Breast epithelium (tissue), 4 donors: ENCODE measurements at regions not wholly inside any gene's neighbourhood (a gene's known extent, or its start where the extent isn't known, plus 50 kb on each side); places are given as distances from the start of the nearest gene placed in this dataset.
A peak's percentile ranks its signal among the peaks of the same experiment; 100 is the strongest.

ENCODE experiments used
- DNase-seq, 2 donors: peaks; one replicate each; pipeline ENCODE4 v3.0.0-alpha.2; 2019; ENCODE audit warnings: low spot score in 2 of 2
- H3K27ac ChIP-seq, 2 donors: fragments of 200-600 bp; sonication (generic) in 1 of 2; one replicate each; pipeline ENCODE4 v1.5.1; 2016 to 2019; ENCODE audit warnings: mild to moderate bottlenecking in 1 of 2
- H3K27me3 ChIP-seq, 2 donors: fragments of 200-600 bp; sonication (generic) in 1 of 2; one replicate each; pipeline versions ENCODE4 v1.5.1 to v1.6.0; 2017 to 2019; ENCODE audit warnings: control low read depth in 1 of 2, mild to moderate bottlenecking in 1 of 2
- H3K36me3 ChIP-seq: fragments of 200-600 bp; one replicate; pipeline ENCODE4 v1.5.1; 2019
- H3K4me1 ChIP-seq, 2 donors: fragments of 200-600 bp; sonication (generic); one replicate each; pipeline ENCODE4 v1.5.1; 2016 to 2019; ENCODE audit warnings: control low read depth in 1 of 2
- H3K4me3 ChIP-seq, 3 donors: fragments of 200-600 bp; sonication (generic); 1 replicate in 2 of 3; 2 replicates in 1 of 3; pipeline ENCODE4 v1.5.1; 2016 to 2019; ENCODE audit warnings: mild to moderate bottlenecking in 3 of 3, moderate library complexity in 2 of 3
- H3K9me3 ChIP-seq, 2 donors: fragments of 200-600 bp; sonication (generic) in 1 of 2; one replicate each; pipeline ENCODE4 v1.5.1; 2016 to 2019; ENCODE audit warnings: control low read depth in 1 of 2
- CTCF ChIP-seq, 3 donors: fragments of 450-650 bp; IDR thresholded peaks; one replicate each; pipeline ENCODE4 v1.5.1; 2016 to 2017; ENCODE audit warnings: antibody characterized with exemption in 3 of 3, mild to moderate bottlenecking in 3 of 3, moderate library complexity in 3 of 3
- POLR2A ChIP-seq: fragments of 450-650 bp; IDR thresholded peaks from one replicate; pipeline ENCODE4 v1.6.1; 2016; ENCODE audit warnings: antibody characterized with exemption, mild to moderate bottlenecking, moderate library complexity
- POLR2AphosphoS5 ChIP-seq, 3 donors: sonication (generic); formaldehyde crosslinking; IDR thresholded peaks; one replicate each; pipeline ENCODE4 v1.6.1; 2017; ENCODE audit warnings: antibody characterized with exemption in 3 of 3
- intact Hi-C: fragments of 100-400 bp; cut with DNase I; formaldehyde crosslinking; loops from one replicate; pipeline ENCODE4 v1.15.1; 2023; ENCODE audit warnings: low total_unique reads

- Histone ChIP-seq H3K4me1 (peaks cover 0 to 9% of the 10 kb centered on the region in 2 donors), H3K27me3 (no peaks in the 10 kb centered on the region), H3K27ac (peak overlapping the region; percentile 76 to 80), H3K9me3 (no peaks in the 10 kb centered on the region), H3K4me3 (no peak overlapping the region), H3K36me3 (no peaks in the 10 kb centered on the region)
- intact Hi-C loops: no loop called here
- DNase-seq: no peak
- no peak for TF ChIP-seq POLR2AphosphoS5 (IDR thresholded peaks at IDR 0.05)
- no peak for TF ChIP-seq POLR2A
- no peak for TF ChIP-seq CTCF (IDR thresholded peaks at IDR 0.05)
These were observed 146.4 kb upstream of the ATP1B1 start for GRCh38 chr1:168960114-168960513.

- Histone ChIP-seq H3K36me3 (no peaks in the 10 kb centered on the region), H3K9me3 (no peaks in the 10 kb centered on the region), H3K4me3 (no peak overlapping the region), H3K27ac (peak overlapping the region; percentile 76 to 80), H3K27me3 (no peaks in the 10 kb centered on the region), H3K4me1 (peaks cover 0 to 9% of the 10 kb centered on the region in 2 donors)
- TF ChIP-seq POLR2A (no peak), POLR2AphosphoS5 (IDR thresholded peaks at IDR 0.05) (no peak), CTCF (IDR thresholded peaks at IDR 0.05) (no peak)
- DNase-seq: peak in 1 of 2 donors; percentile 43
- intact Hi-C loops: no loop called here
These were observed 145.9 kb upstream of the ATP1B1 start for GRCh38 chr1:168960595-168960994.

DNA sequence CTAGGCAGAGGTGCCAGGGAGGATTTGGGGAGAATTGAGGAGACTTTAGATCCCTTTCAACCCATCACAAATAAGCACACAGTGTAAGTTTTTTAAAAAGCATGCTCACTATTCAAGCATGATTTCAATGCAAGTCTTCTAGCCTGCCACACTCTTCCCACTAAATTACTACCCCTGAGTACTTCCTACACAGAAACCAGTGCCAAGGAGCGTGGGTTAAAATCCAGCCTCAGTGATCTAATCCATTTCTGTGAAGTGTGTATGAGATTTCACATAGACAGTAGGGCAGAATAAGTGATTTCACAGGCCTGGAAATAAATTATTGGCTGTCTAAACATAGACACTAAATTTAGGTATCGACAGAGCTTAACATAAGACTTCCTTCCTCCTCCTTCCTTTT lies 142.9 kb upstream of the ATP1B1 start:
- H3K4me3 ChIP-seq: no peak overlapping the region
- no peaks in the 10 kb centered on the region for H3K27me3 ChIP-seq
- peaks cover 0 to 9% of the 10 kb centered on the region in 2 donors for H3K4me1 ChIP-seq
- H3K9me3 ChIP-seq: no peaks in the 10 kb centered on the region
- H3K27ac ChIP-seq: no peak overlapping the region
- no peak for DNase-seq
- no peak for TF ChIP-seq POLR2A
- TF ChIP-seq CTCF (IDR thresholded peaks at IDR 0.05): no peak
- TF ChIP-seq POLR2AphosphoS5 (IDR thresholded peaks at IDR 0.05): no peak
- intact Hi-C loops: no loop called here
- H3K36me3 ChIP-seq: no peaks in the 10 kb centered on the region

- DNase-seq: no peak
- Histone ChIP-seq H3K27me3 (no peaks in the 10 kb centered on the region), H3K36me3 (no peaks in the 10 kb centered on the region), H3K4me3 (no peak overlapping the region), H3K9me3 (no peaks in the 10 kb centered on the region), H3K4me1 (peaks cover 0 to 9% of the 10 kb centered on the region in 2 donors), H3K27ac (no peak overlapping the region)
- intact Hi-C loops: no loop called here
- TF ChIP-seq CTCF (IDR thresholded peaks at IDR 0.05) (no peak), POLR2AphosphoS5 (IDR thresholded peaks at IDR 0.05) (no peak), POLR2A (no peak)
These were observed 142.0 kb upstream of the ATP1B1 start for GRCh38 chr1:168964478-168964877.

DNA sequence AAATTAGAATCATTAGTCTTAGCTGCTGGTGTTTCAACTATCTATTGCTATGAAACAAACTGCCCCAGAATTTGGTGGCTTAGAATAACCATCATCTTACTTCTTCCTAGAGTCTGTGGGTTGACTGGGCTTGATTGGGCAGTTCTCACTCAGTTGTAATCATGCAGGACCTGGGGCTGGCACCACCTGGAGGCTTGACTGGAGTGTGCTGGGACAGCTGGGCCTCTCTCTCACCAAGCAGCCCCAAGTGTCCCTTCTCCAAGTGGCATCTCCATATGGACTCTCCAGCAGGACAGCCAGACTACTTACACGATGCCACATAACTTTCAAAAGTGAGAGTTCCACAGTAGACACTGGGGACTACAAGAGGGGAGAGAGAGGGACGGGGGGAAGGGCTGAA lies 140.3 kb upstream of the ATP1B1 start:
- Histone ChIP-seq H3K4me1 (no peaks in the 10 kb centered on the region), H3K9me3 (no peaks in the 10 kb centered on the region), H3K27ac (no peak overlapping the region), H3K36me3 (no peaks in the 10 kb centered on the region), H3K4me3 (no peak overlapping the region), H3K27me3 (no peaks in the 10 kb centered on the region)
- intact Hi-C loops: no loop called here
- no peak for DNase-seq
- TF ChIP-seq CTCF (IDR thresholded peaks at IDR 0.05) (no peak), POLR2A (no peak), POLR2AphosphoS5 (IDR thresholded peaks at IDR 0.05) (no peak)
